GM19372 (cell line): ENCODE measurements at regions not wholly inside any gene's neighbourhood (a gene's known extent, or its start where the extent isn't known, plus 50 kb on each side); places are given as distances from the start of the nearest gene placed in this dataset.

Experiments used
- ATAC-seq: cut with Tn5 transposase; IDR thresholded peaks from one replicate; pipeline ENCODE4 v1.9.1; 2021; ENCODE audit warnings: mild to moderate bottlenecking, low read depth, moderate library complexity; ENCODE audit not compliant: unreplicated experiment

GRCh38 chr13:31441800-31442510, 242.2 kb downstream of the B3GLCT start:
- ATAC-seq: no peak

DNA sequence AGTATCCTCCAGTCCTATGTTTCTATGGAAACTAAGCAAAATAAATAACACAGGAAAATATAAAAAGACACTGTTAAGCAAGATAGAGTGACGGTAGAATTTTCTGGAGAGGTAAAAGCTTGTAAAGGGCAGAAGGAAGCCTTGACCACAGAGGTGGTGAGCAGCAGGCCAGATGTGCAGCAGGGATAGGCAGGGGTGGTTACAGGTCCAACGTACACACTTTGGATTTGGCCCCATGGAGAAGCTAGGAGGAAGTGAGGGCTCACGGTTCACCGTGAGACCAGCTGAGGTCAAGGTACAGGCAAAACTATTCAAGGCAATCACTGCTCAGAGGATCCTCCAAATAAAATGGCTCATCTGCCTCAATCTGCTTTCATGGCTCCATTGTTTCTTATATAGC, 242.8 kb downstream of the B3GLCT start:
- ATAC-seq: no peak

DNA sequence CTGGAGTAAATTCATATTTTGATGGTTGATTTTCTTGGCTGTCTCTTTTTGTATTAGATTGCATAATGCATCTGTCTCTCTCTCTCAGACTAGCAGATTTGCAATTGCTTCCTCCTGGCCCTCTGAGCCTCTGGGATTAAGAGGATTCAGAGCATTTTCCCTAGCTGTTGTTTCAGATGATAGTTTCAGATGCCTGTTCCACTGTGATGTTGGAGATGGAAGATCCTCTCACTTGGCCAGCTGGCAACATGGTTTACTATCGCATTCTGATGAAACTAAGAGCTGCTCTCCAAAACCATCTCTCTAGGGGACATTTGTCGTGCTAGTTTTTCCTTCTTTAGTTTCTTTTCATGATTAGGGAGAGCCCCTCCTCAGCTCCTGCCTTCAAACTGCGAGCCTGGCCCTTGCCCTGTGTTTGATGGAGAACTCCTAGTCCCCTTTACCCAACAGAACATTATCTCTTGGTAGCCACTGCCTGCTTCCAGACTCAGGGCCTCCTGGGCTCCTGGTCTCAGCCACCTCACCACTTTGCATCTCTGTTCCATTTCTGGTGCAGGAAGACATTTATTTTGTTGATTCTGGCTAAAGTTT, 244.6 kb downstream of the B3GLCT start:
- no peak for ATAC-seq

DNA sequence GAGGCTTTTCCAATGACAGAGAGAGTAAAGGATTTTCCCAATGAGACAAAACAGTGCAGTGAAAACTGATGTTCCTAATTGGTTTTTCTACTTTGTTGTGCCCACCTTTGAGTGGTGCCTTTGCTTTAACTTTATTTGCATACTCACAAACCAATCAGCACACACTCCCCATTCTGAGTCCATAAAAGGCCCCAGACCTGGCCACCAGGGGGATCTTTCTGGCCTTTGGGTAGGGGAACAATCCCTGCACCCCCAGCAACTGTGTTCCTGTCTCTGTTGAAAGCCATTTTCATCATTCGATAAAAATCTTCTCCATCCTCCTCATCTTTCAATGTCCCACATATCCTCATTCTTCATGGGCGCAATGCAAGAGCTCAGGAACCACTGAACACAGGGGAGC, 252.8 kb downstream of the B3GLCT start:
- ATAC-seq: no peak

- ATAC-seq: no peak
These were observed 255.8 kb downstream of the B3GLCT start for GRCh38 chr13:31455581-31455980.

- no peak for ATAC-seq
These were observed 256.3 kb downstream of the B3GLCT start for GRCh38 chr13:31456056-31456455.

GRCh38 chr13:31460061-31460460, 260.3 kb downstream of the B3GLCT start:
- ATAC-seq: no peak

- ATAC-seq: no peak
These were observed 262.1 kb downstream of the B3GLCT start for GRCh38 chr13:31461923-31462322.

DNA sequence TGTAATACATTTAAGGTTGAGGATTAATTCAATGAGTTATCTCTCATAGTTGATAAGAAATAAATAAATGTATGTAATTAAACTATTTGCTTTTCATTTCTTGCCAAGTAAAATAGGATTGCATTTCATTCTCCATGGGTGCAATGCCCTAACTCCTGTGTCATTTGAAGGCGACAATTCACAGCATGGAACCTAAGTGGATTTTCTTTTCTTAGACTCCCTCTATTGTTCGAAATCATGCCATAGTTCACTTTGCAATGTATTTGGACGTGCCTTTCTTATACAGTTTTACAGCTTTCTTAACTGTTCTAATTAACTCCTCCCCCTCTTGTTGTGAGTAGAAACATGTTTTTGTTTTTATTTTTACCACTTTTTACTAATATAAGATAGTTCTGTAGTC, 263.0 kb downstream of the B3GLCT start:
- no peak for ATAC-seq

GRCh38 chr13:31468114-31468902, 268.5 kb downstream of the B3GLCT start:
- no peak for ATAC-seq

- ATAC-seq: no peak
These were observed 269.6 kb downstream of the B3GLCT start for GRCh38 chr13:31469377-31469776.

- no peak for ATAC-seq
These were observed 263.1 kb upstream of the RXFP2 start for GRCh38 chr13:31476266-31476665.

DNA sequence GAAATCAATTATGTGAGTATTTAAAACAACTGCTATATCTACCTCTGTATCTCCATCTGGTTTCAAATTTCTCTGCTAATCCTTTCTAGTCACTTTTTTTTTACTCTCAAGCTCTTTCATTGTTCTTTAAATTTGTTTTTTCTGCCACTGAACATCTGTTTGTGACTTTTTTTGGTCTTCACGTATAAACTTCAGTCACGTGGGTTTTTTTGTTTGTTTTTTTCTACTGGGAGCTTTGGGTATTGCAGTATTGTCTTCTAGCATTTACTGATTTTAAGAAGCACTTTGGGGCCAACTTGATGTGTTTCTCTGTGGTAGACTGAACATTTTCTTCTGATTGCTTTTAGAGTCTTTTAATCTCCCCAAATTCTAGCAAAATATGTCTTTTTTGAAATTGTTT, 262.6 kb upstream of the RXFP2 start:
- ATAC-seq: no peak

- ATAC-seq: no peak
These were observed 261.4 kb upstream of the RXFP2 start for GRCh38 chr13:31477961-31478360.

GRCh38 chr13:31485183-31485582, 254.1 kb upstream of the RXFP2 start:
- ATAC-seq: no peak

- ATAC-seq: no peak
These were observed 253.7 kb upstream of the RXFP2 start for GRCh38 chr13:31485651-31486051.

GRCh38 chr13:31495336-31495735, 244.0 kb upstream of the RXFP2 start:
- ATAC-seq: no peak

GRCh38 chr13:31499274-31499673, 240.1 kb upstream of the RXFP2 start:
- ATAC-seq: no peak

- ATAC-seq: no peak
These were observed 235.7 kb upstream of the RXFP2 start for GRCh38 chr13:31503626-31504025.

- ATAC-seq: no peak
These were observed 234.4 kb upstream of the RXFP2 start for GRCh38 chr13:31504918-31505317.

- no peak for ATAC-seq
These were observed 227.0 kb upstream of the RXFP2 start for GRCh38 chr13:31512331-31512730.

DNA sequence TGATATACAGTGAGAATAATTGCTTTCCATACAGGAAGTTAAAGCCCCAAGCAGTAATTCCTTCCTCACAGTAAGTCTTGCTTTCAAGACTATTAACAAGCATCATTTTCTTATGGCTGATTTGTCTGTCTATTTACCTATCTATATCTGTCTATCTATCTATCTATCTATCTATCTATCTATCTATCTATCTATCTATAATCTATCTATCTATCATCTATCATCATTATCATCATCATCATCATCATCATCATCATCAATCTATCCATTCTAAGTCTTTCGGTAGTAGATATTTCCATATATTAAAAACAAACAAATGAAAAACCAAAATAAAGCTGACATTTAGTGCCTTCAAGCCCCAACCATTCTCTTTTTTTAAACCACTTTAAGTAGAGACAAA, 224.4 kb upstream of the RXFP2 start:
- no peak for ATAC-seq
